GM19023 (cell line): ENCODE measurements at regions not wholly inside any gene's neighbourhood (a gene's known extent, or its start where the extent isn't known, plus 50 kb on each side); places are given as distances from the start of the nearest gene placed in this dataset.

ENCODE experiments used
- ATAC-seq: cut with Tn5 transposase; IDR thresholded peaks from one replicate; pipeline ENCODE4 v1.9.1; 2021; ENCODE audit warnings: mild to moderate bottlenecking, moderate library complexity; ENCODE audit not compliant: unreplicated experiment

- ATAC-seq = no peak
Observed at GRCh38 chr14:38904959-38905358, 198.1 kb downstream of the SEC23A start.

GRCh38 chr14:38901791-38902190 is 201.2 kb downstream of the SEC23A start:
- ATAC-seq = no peak

- no peak for ATAC-seq
Observed at GRCh38 chr14:38900887-38901286, 202.1 kb downstream of the SEC23A start.

- ATAC-seq = no peak
Observed at GRCh38 chr14:38887696-38888095, 215.3 kb downstream of the SEC23A start.

GRCh38 chr14:38884109-38884508 is 218.9 kb downstream of the SEC23A start:
- no peak for ATAC-seq

GRCh38 chr14:38883127-38883526 is 219.9 kb downstream of the SEC23A start:
- ATAC-seq = no peak

- no peak for ATAC-seq
Observed at GRCh38 chr14:38882533-38882932, 220.5 kb downstream of the SEC23A start.

- no peak for ATAC-seq
Observed at GRCh38 chr14:38880643-38881524, 222.2 kb downstream of the SEC23A start.

GRCh38 chr14:38877744-38878388 is 225.2 kb downstream of the SEC23A start:
- ATAC-seq = no peak

- ATAC-seq = no peak
Observed at GRCh38 chr14:38874721-38875120, 228.3 kb downstream of the SEC23A start.

- ATAC-seq = no peak
Observed at GRCh38 chr14:38873941-38874612, 229.0 kb downstream of the SEC23A start.

- ATAC-seq = no peak
Observed at GRCh38 chr14:38870296-38870836, 232.7 kb downstream of the SEC23A start.

GRCh38 chr14:38868399-38869290 is 234.4 kb downstream of the SEC23A start:
- no peak for ATAC-seq

- ATAC-seq = peak; percentile 95
Observed at GRCh38 chr14:38867561-38868150, 235.4 kb downstream of the SEC23A start.

- ATAC-seq = no peak
Observed at GRCh38 chr14:38866461-38866860, 236.6 kb downstream of the SEC23A start.

- no peak for ATAC-seq
Observed at GRCh38 chr14:38862366-38862765, 240.7 kb downstream of the SEC23A start.

GRCh38 chr14:38860530-38860929 is 242.5 kb downstream of the SEC23A start:
- ATAC-seq = no peak

GRCh38 chr14:38856798-38857197 is 246.2 kb downstream of the SEC23A start:
- no peak for ATAC-seq

GRCh38 chr14:38855513-38855912 is 247.5 kb downstream of the SEC23A start:
- ATAC-seq = no peak

- no peak for ATAC-seq
Observed at GRCh38 chr14:38851111-38851510, 251.9 kb downstream of the SEC23A start.
